MCF 10A (cell line): ENCODE measurements at regions not wholly inside any gene's neighbourhood (a gene's known extent, or its start where the extent isn't known, plus 50 kb on each side); places are given as distances from the start of the nearest gene placed in this dataset.

ENCODE experiments used
- BruUV-seq: library from RNA; stranded (reverse); fragments of 400-500 nt; replicated peaks from 2 replicates; lab custom pipeline; 2021; lab: Mats Ljungman, UMichigan
- CTCF ChIA-PET: fragments of 300-600 bp; sonication (Branson Sonifier 250); formaldehyde crosslinking; extraction: SDS; loops from one replicate; lab custom pipeline; 2021; ENCODE audit warnings: antibody characterized with exemption, inconsistent platforms; lab: Yijun Ruan, JAX
- POLR2A ChIA-PET: fragments of 300-600, 350-650 bp; sonication (Branson Sonifier 250); formaldehyde crosslinking; extraction: SDS; loops from one replicate; lab custom pipeline; 2020; ENCODE audit warnings: antibody characterized with exemption, inconsistent platforms; lab: Yijun Ruan, JAX
- DNase-seq: peaks from one replicate; pipeline ENCODE4 v3.0.0-alpha.2; 2018; ENCODE audit not compliant: unreplicated experiment
- H3K27ac Mint-ChIP-seq: one replicate; pipeline ENCODE4 v1.8.0; 2022; ENCODE audit warnings: mild to moderate bottlenecking, low read depth, mixed read lengths; ENCODE audit not compliant: unreplicated experiment
- H3K27me3 Mint-ChIP-seq: one replicate; pipeline ENCODE4 v1.8.0; 2022; ENCODE audit warnings: mixed read lengths; ENCODE audit not compliant: insufficient read depth, unreplicated experiment
- H3K36me3 Mint-ChIP-seq: one replicate; pipeline ENCODE4 v1.8.0; 2022; ENCODE audit warnings: mild to moderate bottlenecking, moderate library complexity, mixed read lengths; ENCODE audit not compliant: insufficient read depth, unreplicated experiment
- H3K4me1 Mint-ChIP-seq: one replicate; pipeline ENCODE4 v1.8.0; 2022; ENCODE audit warnings: mixed read lengths; ENCODE audit not compliant: insufficient read depth, unreplicated experiment
- H3K4me3 Mint-ChIP-seq: one replicate; pipeline ENCODE4 v1.8.0; 2022; ENCODE audit warnings: mild to moderate bottlenecking, moderate library complexity, mixed read lengths; ENCODE audit not compliant: unreplicated experiment
- H3K9me3 Mint-ChIP-seq: one replicate; pipeline ENCODE4 v1.8.0; 2022; ENCODE audit warnings: mixed read lengths; ENCODE audit not compliant: unreplicated experiment
- intact Hi-C: fragments of 100-400 bp; cut with micrococcal nuclease; formaldehyde crosslinking; loops from 2 replicates; pipeline ENCODE4 v1.14.1; 2022
- TF ChIP-seq, protein P1 (sequence below): fragments of 200-600 bp; IDR thresholded peaks from one replicate; pipeline ENCODE4 v1.8.0; 2022; ENCODE audit warnings: antibody characterized with exemption, mild to moderate bottlenecking; ENCODE audit not compliant: unreplicated experiment

DNA sequence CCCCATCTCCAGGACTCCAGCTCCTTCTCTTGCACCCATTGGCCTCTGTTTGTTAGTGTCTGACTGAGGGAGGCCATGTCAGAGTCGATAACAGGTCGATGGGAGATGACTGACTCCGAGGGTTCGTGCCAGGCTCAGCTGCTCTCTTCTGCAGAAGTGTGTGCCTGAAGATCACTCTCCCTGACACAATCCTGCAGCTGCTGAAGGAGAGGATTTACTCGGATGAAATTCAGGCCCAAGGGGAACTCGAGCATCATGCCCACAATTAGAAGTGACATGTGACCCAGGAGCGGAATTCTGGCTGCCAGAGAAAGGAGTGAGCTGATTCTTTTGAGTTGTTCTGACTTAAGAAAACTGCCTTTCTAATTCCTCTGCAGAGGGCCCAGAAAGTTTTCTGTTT lies 318.2 kb downstream of the MAFB start:
- CTCF ChIA-PET = interaction anchor here (0.9 kb wide), 1 partner anchor 210 kb away, joined by 3 read pairs; no protein-coding TSS in a partner anchor
- TF ChIP-seq, protein P1, sequence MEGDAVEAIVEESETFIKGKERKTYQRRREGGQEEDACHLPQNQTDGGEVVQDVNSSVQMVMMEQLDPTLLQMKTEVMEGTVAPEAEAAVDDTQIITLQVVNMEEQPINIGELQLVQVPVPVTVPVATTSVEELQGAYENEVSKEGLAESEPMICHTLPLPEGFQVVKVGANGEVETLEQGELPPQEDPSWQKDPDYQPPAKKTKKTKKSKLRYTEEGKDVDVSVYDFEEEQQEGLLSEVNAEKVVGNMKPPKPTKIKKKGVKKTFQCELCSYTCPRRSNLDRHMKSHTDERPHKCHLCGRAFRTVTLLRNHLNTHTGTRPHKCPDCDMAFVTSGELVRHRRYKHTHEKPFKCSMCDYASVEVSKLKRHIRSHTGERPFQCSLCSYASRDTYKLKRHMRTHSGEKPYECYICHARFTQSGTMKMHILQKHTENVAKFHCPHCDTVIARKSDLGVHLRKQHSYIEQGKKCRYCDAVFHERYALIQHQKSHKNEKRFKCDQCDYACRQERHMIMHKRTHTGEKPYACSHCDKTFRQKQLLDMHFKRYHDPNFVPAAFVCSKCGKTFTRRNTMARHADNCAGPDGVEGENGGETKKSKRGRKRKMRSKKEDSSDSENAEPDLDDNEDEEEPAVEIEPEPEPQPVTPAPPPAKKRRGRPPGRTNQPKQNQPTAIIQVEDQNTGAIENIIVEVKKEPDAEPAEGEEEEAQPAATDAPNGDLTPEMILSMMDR = no peak
- Mint-ChIP-seq H3K36me3 (no peaks in the 10 kb centered on the region), H3K4me1 (no peaks in the 10 kb centered on the region), H3K27ac (no peak overlapping the region), H3K4me3 (no peak overlapping the region), H3K9me3 (no peaks in the 10 kb centered on the region), H3K27me3 (no peaks in the 10 kb centered on the region)
- DNase-seq = no peak
- intact Hi-C loops = no loop called here
- POLR2A ChIA-PET = no interaction called here
- no TSS peak for BruUV-seq

DNA sequence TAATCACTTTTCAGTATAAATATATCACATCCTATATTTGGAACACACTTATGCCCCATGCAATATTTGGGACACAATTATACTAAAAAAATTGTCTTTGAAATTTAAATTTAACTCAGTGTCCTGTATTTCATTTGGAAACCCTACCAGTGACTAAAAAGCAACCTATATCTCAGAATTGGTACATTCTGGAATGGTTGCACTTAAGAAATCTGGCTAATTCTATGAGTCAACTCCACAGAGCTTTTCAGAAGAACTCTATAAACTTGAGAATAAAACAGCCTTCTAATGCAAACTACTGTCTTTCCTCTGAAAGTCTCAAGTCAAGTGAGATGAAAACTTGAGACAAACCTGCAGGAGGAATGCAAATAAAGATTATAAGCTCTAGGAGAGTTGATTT lies 320.2 kb downstream of the MAFB start:
- no peaks in the 10 kb centered on the region for H3K4me1 Mint-ChIP-seq
- no peaks in the 10 kb centered on the region for H3K9me3 Mint-ChIP-seq
- H3K27ac Mint-ChIP-seq = no peak overlapping the region
- TF ChIP-seq, protein P1 = no peak
- CTCF ChIA-PET = interaction anchor here (0.6 to 1.3 kb wide), 3 partner anchors 68 to 1081 kb away, joined by 3 to 4 read pairs (median 3); no protein-coding TSS in a partner anchor
- no peak overlapping the region for H3K4me3 Mint-ChIP-seq
- no peak for DNase-seq
- intact Hi-C loops = no loop called here
- peaks cover 6% of the 10 kb centered on the region for H3K36me3 Mint-ChIP-seq
- POLR2A ChIA-PET = interaction anchor here (0.7 kb wide), 1 partner anchor 47 kb away, joined by 3 read pairs; no protein-coding TSS in a partner anchor
- H3K27me3 Mint-ChIP-seq = no peaks in the 10 kb centered on the region
- BruUV-seq = no TSS peak

DNA sequence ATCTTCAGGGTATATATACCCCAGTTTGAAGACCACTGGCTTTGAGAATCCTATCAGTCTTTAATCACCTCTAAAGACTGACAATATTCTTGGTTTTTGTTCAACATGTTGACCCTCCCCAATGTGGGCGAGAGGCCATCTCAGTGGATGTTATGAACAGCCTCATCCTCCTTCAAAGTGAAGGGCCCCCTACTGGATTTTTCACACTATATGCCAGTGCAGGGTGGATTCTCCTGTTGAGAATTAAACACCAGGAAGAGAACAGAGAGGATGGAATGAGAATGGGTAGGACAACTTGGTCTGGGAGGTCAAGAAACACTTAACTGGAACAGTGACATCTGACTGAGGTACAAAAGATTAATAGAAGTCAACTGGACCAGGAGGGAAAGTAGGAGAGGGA lies 327.1 kb downstream of the MAFB start:
- Mint-ChIP-seq H3K9me3 (no peaks in the 10 kb centered on the region), H3K4me3 (no peak overlapping the region), H3K4me1 (no peaks in the 10 kb centered on the region), H3K27me3 (no peaks in the 10 kb centered on the region), H3K27ac (no peak overlapping the region), H3K36me3 (peaks cover 6% of the 10 kb centered on the region)
- DNase-seq = no peak
- POLR2A ChIA-PET = interaction anchor here (0.9 kb wide), 1 partner anchor 327 kb away, joined by 3 read pairs; the partner anchor contains the start of gene MAFB
- TF ChIP-seq, protein P1 = no peak
- CTCF ChIA-PET = interaction anchor here (0.6 kb wide), 1 partner anchor 328 kb away, joined by 3 read pairs; no protein-coding TSS in a partner anchor
- no TSS peak for BruUV-seq
- intact Hi-C loops = no loop called here

DNA sequence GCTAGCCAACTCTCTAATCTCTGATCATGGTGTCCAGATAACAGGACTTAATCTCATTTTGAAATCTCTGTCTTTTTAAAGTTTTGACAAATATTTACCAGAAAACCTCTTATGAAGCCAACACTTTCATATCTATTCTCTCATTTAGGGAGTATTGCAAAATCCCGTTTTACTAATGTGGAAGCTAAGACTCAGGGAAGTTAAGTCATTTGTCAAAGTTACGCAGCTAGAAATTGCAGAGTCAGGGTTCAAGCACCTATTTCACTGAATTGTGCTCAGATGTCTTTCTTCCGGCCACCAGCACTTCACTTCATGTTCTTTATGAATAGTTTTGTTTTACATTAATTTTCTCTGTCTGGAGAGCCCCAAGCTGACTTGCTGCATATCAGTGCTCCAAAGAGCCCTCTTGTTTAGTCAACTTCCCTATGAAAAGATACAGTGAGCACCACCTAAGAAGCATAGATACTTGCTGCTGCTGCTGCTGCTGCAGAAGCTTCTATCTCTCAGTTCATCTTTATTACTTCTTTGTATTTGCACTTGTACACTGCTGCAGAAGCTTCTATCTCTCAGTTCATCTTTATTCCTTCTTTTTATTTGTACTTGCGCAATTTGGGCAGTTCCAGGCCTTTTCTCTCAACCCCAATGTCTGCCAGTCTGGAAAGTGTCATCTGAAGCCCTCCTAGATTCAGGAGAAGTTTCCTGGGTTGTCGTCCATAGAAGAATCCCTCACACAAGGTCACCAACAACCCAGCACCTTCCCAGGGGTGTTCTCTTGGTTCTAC lies 329.7 kb downstream of the MAFB start:
- Mint-ChIP-seq H3K4me3 (no peak overlapping the region), H3K4me1 (no peaks in the 10 kb centered on the region), H3K27me3 (no peaks in the 10 kb centered on the region), H3K27ac (no peak overlapping the region), H3K36me3 (peaks cover 3% of the 10 kb centered on the region), H3K9me3 (no peaks in the 10 kb centered on the region)
- DNase-seq = no peak
- ChIA-PET POLR2A (interaction anchor here (0.9 to 1.0 kb wide), 2 partner anchors 20 to 72 kb away, joined by 3 to 4 read pairs; no protein-coding TSS in a partner anchor), CTCF (interaction anchor here (0.6 to 1.6 kb wide), 5 partner anchors 139 to 1094 kb away, joined by 3 to 4 read pairs (median 3); partner anchors contain the start of gene MAFB)
- intact Hi-C loops = no loop called here
- BruUV-seq = no TSS peak
- TF ChIP-seq, protein P1 = no peak
